Endothelial cell of umbilical vein (primary cell): ENCODE measurements at regions not wholly inside any gene's neighbourhood (a gene's known extent, or its start where the extent isn't known, plus 50 kb on each side); places are given as distances from the start of the nearest gene placed in this dataset.

Experiments used
- BruUV-seq: library from RNA; stranded (reverse); fragments of 400-500 nt; replicated peaks from 2 replicates; lab custom pipeline; 2021; lab: Mats Ljungman, UMichigan
- CTCF ChIA-PET: fragments of 300-600, 350-600 bp; sonication (Branson Sonifier 250); formaldehyde crosslinking; loops from one replicate; lab custom pipeline; 2021; ENCODE audit warnings: antibody characterized with exemption, inconsistent platforms; lab: Charles Lee
- POLR2A ChIA-PET: fragments of 300-600, 350-600 bp; sonication (Branson Sonifier 250); formaldehyde crosslinking; loops from one replicate; lab custom pipeline; 2021; ENCODE audit warnings: antibody characterized with exemption, inconsistent platforms; lab: Charles Lee
- DNase-seq: peaks from one replicate; pipeline ENCODE4 v3.0.0-alpha.2; 2011; ENCODE audit warnings: low read depth, low spot score
- FAIRE-seq: peaks from 2 replicates; lab custom pipeline; 2011; peaks lifted over from hg19 to GRCh38; lab: Jason Lieb, UNC
- H2AFZ ChIP-seq: 2 replicates; pipeline ENCODE4 v1.6.0; 2012; ENCODE audit warnings: low read depth, low read length, control low read depth, inconsistent platforms
- H3K27ac ChIP-seq: 2 replicates; pipeline ENCODE4 v1.5.1; 2011; ENCODE audit warnings: low read depth, mild to moderate bottlenecking, control low read depth, low read length, moderate library complexity; ENCODE audit not compliant: insufficient read depth
- H3K27me3 ChIP-seq, 2 experiments: 2 replicates each; pipeline versions ENCODE4 v1.6.0 to v1.6.1; 2011; ENCODE audit warnings: low read length in 2 of 2, mixed read lengths in 1 of 2; ENCODE audit not compliant: control insufficient read depth in 2 of 2, insufficient read depth in 2 of 2
- H3K36me3 ChIP-seq, 2 experiments: 2 replicates in 1 of 2; 3 replicates in 1 of 2; pipeline ENCODE4 v1.5.1; 2011; ENCODE audit warnings: low read length in 2 of 2, mild to moderate bottlenecking in 1 of 2, moderate library complexity in 1 of 2; ENCODE audit not compliant: control insufficient read depth in 2 of 2, insufficient read depth in 2 of 2; ENCODE audit errors: extremely low read depth in 1 of 2
- H3K4me1 ChIP-seq: 3 replicates; pipeline ENCODE4 v1.5.1; 2011; ENCODE audit warnings: mild to moderate bottlenecking, low read length; ENCODE audit not compliant: control insufficient read depth, insufficient read depth; ENCODE audit errors: extremely low read depth
- H3K4me2 ChIP-seq: 2 replicates; pipeline ENCODE4 v1.6.1; 2011; ENCODE audit warnings: low read length, control low read depth, mixed read lengths; ENCODE audit not compliant: insufficient read depth
- H3K4me3 ChIP-seq, 3 experiments: fragments of 200-600 bp in 1 of 3; sonication (generic), shearing (Covaris generic) in 1 of 3; replicated peaks in 1 of 3; 2 replicates each; pipeline ENCODE4 v1.5.1; 2011 to 2016; ENCODE audit warnings: control low read depth in 3 of 3, low read length in 3 of 3, mild to moderate bottlenecking in 2 of 3, inconsistent platforms in 1 of 3, low read depth in 1 of 3, moderate library complexity in 1 of 3; ENCODE audit not compliant: insufficient read depth in 1 of 3
- H3K79me2 ChIP-seq: 2 replicates; pipeline ENCODE4 v1.6.0; 2012; ENCODE audit warnings: low read length, inconsistent platforms; ENCODE audit not compliant: control insufficient read depth, insufficient read depth
- H3K9ac ChIP-seq: replicated peaks from 2 replicates; pipeline ENCODE3; 2011; ENCODE audit warnings: low read length, control low read depth; ENCODE audit not compliant: insufficient read depth; ENCODE audit errors: extremely low read depth
- H3K9me1 ChIP-seq: replicated peaks from 3 replicates; pipeline ENCODE4 v1.6.0; 2011; ENCODE audit warnings: mild to moderate bottlenecking, low read length; ENCODE audit not compliant: control insufficient read depth, insufficient read depth; ENCODE audit errors: extremely low read depth
- H3K9me3 ChIP-seq: replicated peaks from 2 replicates; pipeline ENCODE4 v1.5.1; 2012; ENCODE audit warnings: low read length, inconsistent platforms; ENCODE audit not compliant: control insufficient read depth, insufficient read depth
- H4K20me1 ChIP-seq: replicated peaks from 2 replicates; pipeline ENCODE3; 2011; ENCODE audit warnings: mild to moderate bottlenecking, low read length; ENCODE audit not compliant: control insufficient read depth, insufficient read depth; ENCODE audit errors: extremely low read depth
- CTCF ChIP-seq, 2 donors: IDR thresholded peaks; 1 replicate in 1 of 2; 2 replicates in 1 of 2; pipeline ENCODE4 v1.5.1; 2011; ENCODE audit warnings: low read length in 2 of 2, mild to moderate bottlenecking in 2 of 2, moderate library complexity in 2 of 2, control low read depth in 1 of 2, inconsistent platforms in 1 of 2, low read depth in 1 of 2; ENCODE audit not compliant: insufficient read depth in 1 of 2; ENCODE audit errors: extremely low read depth in 1 of 2
- EZH2 ChIP-seq: IDR thresholded peaks from 2 replicates; pipeline ENCODE4 v1.6.1; 2012; ENCODE audit warnings: borderline replicate concordance, low read depth, mild to moderate bottlenecking, moderate library complexity, low read length, inconsistent platforms; ENCODE audit not compliant: severe bottlenecking
- FOS ChIP-seq: IDR thresholded peaks from 2 replicates; pipeline ENCODE4 v1.6.1; 2011; ENCODE audit warnings: mild to moderate bottlenecking, low read length, moderate library complexity, borderline replicate concordance; ENCODE audit not compliant: insufficient read depth
- GATA2 ChIP-seq: IDR thresholded peaks from 2 replicates; pipeline ENCODE4 v1.7.0; 2011; ENCODE audit warnings: low read depth, mild to moderate bottlenecking, moderate library complexity, mixed read lengths, low read length; ENCODE audit not compliant: insufficient read length, insufficient read depth
- JUN ChIP-seq: IDR thresholded peaks from 2 replicates; pipeline ENCODE4 v1.6.1; 2011; ENCODE audit warnings: borderline replicate concordance, low read depth; ENCODE audit not compliant: insufficient read length, insufficient read depth
- MAX ChIP-seq: IDR thresholded peaks from 2 replicates; pipeline ENCODE4 v1.6.1; 2011; ENCODE audit not compliant: insufficient read depth, insufficient read length
- MYC ChIP-seq: IDR thresholded peaks from one replicate; pipeline ENCODE4 v1.6.1; 2011; ENCODE audit warnings: mild to moderate bottlenecking, low read depth, low read length
- POLR2A ChIP-seq: IDR thresholded peaks from 2 replicates; pipeline ENCODE4 v1.6.1; 2012; ENCODE audit warnings: low read depth, mild to moderate bottlenecking, control low read depth, low read length
- POLR2AphosphoS5 ChIP-seq: IDR thresholded peaks from 2 replicates; pipeline ENCODE4 v1.6.1; 2012; ENCODE audit warnings: low read depth, mild to moderate bottlenecking, control low read depth, low read length, moderate library complexity; ENCODE audit not compliant: insufficient read depth
- dilution Hi-C: fragments of 300-500 bp; cut with MboI; formaldehyde crosslinking; loops from one replicate; pipeline ENCODE4 v1.15.0; 2019; ENCODE audit warnings: low sequenced_read_pairs; ENCODE audit not compliant: extremely low pct_ligation_motif_present
- intact Hi-C: fragments of 100-400 bp; cut with micrococcal nuclease; formaldehyde crosslinking; loops from one replicate; pipeline ENCODE4 v1.10.0; 2022

- CTCF ChIA-PET: no interaction called here
- peaks cover 2% of the 10 kb centered on the region for H3K9me3 ChIP-seq
- dilution Hi-C loops: no loop called here
Observed at GRCh38 chr16:62657116-62657515, 620.9 kb upstream of the CDH8 start.

More at GRCh38 chr16:62657116-62657515, 620.9 kb upstream of the CDH8 start:
- FAIRE-seq (no peak), DNase-seq (no peak)
- intact Hi-C loops: no loop called here
- no peak overlapping the region for H3K27ac ChIP-seq
- no peak overlapping the region for H3K4me2 ChIP-seq
- H3K36me3 ChIP-seq: no peaks in the 10 kb centered on the region
- no peaks in the 10 kb centered on the region for H3K79me2 ChIP-seq
- TF ChIP-seq FOS: no peak
- TF ChIP-seq EZH2: no peak
- no peak for TF ChIP-seq CTCF (IDR thresholded peaks at IDR 0.05; ENCODE audit: extremely low read depth in 1 of 2, insufficient read depth in 1 of 2, low read depth in 1 of 2, low read length in 2 of 2)
- TF ChIP-seq GATA2: no peak
- TF ChIP-seq JUN: no peak
- no peak for TF ChIP-seq MAX
- TF ChIP-seq POLR2A: no peak
- no peak for TF ChIP-seq MYC
- TF ChIP-seq POLR2AphosphoS5: no peak
- H3K4me3 ChIP-seq: no peak overlapping the region
- H3K4me1 ChIP-seq: no peaks in the 10 kb centered on the region
- H3K27me3 ChIP-seq: no peaks in the 10 kb centered on the region
- POLR2A ChIA-PET: no interaction called here
- no peak overlapping the region for H2AFZ ChIP-seq
- BruUV-seq: no TSS peak
- H3K9ac ChIP-seq: no peak overlapping the region
- no peaks in the 10 kb centered on the region for H4K20me1 ChIP-seq
- H3K9me1 ChIP-seq: no peaks in the 10 kb centered on the region
